Osteoblast (primary cell): ENCODE measurements at regions not wholly inside any gene's neighbourhood (a gene's known extent, or its start where the extent isn't known, plus 50 kb on each side); places are given as distances from the start of the nearest gene placed in this dataset.

Experiments
- DNase-seq: peaks from one replicate; pipeline ENCODE4 v3.0.0; 2011; ENCODE audit warnings: low spot score, mixed read lengths; ENCODE audit not compliant: insufficient read length; ENCODE audit errors: missing footprints
- H2AFZ ChIP-seq: 2 replicates; pipeline ENCODE4 v1.6.0; 2011; ENCODE audit warnings: mild to moderate bottlenecking, low read length
- H3K27ac ChIP-seq: 2 replicates; pipeline ENCODE4 v1.5.1; 2011; ENCODE audit warnings: mild to moderate bottlenecking, low read depth, low read length, moderate library complexity
- H3K27me3 ChIP-seq: 2 replicates; pipeline ENCODE4 v1.6.0; 2012; ENCODE audit warnings: mild to moderate bottlenecking, control low read depth, inconsistent platforms, low read length, moderate library complexity; ENCODE audit not compliant: insufficient read depth
- H3K36me3 ChIP-seq: 2 replicates; pipeline ENCODE4 v1.5.1; 2011; ENCODE audit warnings: mild to moderate bottlenecking, low read length, control low read depth, moderate library complexity; ENCODE audit not compliant: insufficient read depth
- H3K4me1 ChIP-seq: 2 replicates; pipeline ENCODE4 v1.5.1; 2011; ENCODE audit warnings: mild to moderate bottlenecking, low read length, control low read depth, moderate library complexity; ENCODE audit not compliant: insufficient read depth
- H3K4me2 ChIP-seq: 2 replicates; pipeline ENCODE4 v1.6.0; 2011; ENCODE audit warnings: mild to moderate bottlenecking, low read length; ENCODE audit not compliant: insufficient read depth
- H3K4me3 ChIP-seq: fragments of 200-600 bp; sonication (generic); 3 replicates; pipeline ENCODE4 v1.5.1; 2012; ENCODE audit warnings: mild to moderate bottlenecking, low read length, inconsistent platforms; ENCODE audit not compliant: insufficient read depth
- H3K79me2 ChIP-seq: 2 replicates; pipeline ENCODE4 v1.6.0; 2012; ENCODE audit warnings: mild to moderate bottlenecking, low read length, control low read depth, inconsistent platforms; ENCODE audit not compliant: insufficient read depth
- H3K9me3 ChIP-seq: 2 replicates; pipeline ENCODE4 v1.5.1; 2011; ENCODE audit warnings: low read depth, low read length, control low read depth
- H4K20me1 ChIP-seq: 2 replicates; pipeline ENCODE4 v1.6.0; 2012; ENCODE audit warnings: mild to moderate bottlenecking, low read length, control low read depth; ENCODE audit not compliant: insufficient read depth
- CTCF ChIP-seq: IDR thresholded peaks from 2 replicates; pipeline ENCODE4 v1.5.1; 2011; ENCODE audit warnings: mild to moderate bottlenecking, low read depth, low read length, moderate library complexity; ENCODE audit errors: extremely low read depth

DNA sequence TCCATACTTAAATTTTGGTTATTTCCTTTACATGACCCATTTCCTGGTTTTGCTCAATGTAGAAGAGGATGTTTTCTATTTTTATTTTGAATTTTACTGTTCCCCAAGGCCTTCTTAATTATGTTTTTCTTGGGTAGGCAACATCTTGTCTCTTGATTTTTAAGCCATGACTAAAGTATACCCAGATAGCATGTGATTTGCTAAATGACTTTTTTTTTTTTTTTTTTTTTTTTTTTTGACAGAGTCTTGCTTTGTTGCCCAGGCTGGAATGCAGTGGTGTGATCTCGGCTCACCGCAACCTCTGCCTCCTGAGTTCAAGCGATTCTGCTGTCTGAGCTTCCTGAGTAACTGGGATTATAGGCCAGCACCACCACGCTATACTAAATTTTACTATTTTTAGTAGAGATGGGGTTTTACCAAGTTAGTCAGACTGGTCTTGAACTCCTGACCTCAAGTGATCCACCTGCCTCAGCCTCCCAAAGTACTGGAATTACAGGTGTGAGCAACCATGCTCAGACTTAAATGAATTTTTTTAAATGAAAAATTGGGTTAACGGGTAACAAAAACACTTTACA, 198.6 kb upstream of the DAB2 start:
- H3K79me2 ChIP-seq, result no peaks in the 10 kb centered on the region

GRCh38 chr5:39622281-39622680, 197.5 kb upstream of the DAB2 start:
- Histone ChIP-seq H3K4me2 (no peak overlapping the region), H3K4me1 (peaks cover 6% of the 10 kb centered on the region), H3K4me3 (no peak overlapping the region), H3K9me3 (no peaks in the 10 kb centered on the region), H3K36me3 (no peaks in the 10 kb centered on the region), H3K27ac (no peak overlapping the region), H3K27me3 (peaks cover 8% of the 10 kb centered on the region), H3K79me2 (no peaks in the 10 kb centered on the region), H2AFZ (no peak overlapping the region), H4K20me1 (no peaks in the 10 kb centered on the region)
- TF ChIP-seq CTCF, result no peak
- no peak for DNase-seq

More for the DNA sequence above, 198.6 kb upstream of the DAB2 start:
- TF ChIP-seq CTCF, result no peak
- H3K4me1 ChIP-seq, result peaks cover 6% of the 10 kb centered on the region
- peaks cover 8% of the 10 kb centered on the region for H3K27me3 ChIP-seq
- H4K20me1 ChIP-seq, result no peaks in the 10 kb centered on the region
- H3K4me2 ChIP-seq, result no peak overlapping the region
- H3K9me3 ChIP-seq, result no peaks in the 10 kb centered on the region
- peak; percentile 83 for DNase-seq
- H3K4me3 ChIP-seq, result no peak overlapping the region
- H3K36me3 ChIP-seq, result no peaks in the 10 kb centered on the region
- peak overlapping the region; percentile 40 for H3K27ac ChIP-seq
- H2AFZ ChIP-seq, result no peak overlapping the region

GRCh38 chr5:39619168-39619818, 194.5 kb upstream of the DAB2 start:
- Histone ChIP-seq H3K4me2 (no peak overlapping the region), H4K20me1 (no peaks in the 10 kb centered on the region), H3K79me2 (no peaks in the 10 kb centered on the region), H3K4me1 (peaks cover 13% of the 10 kb centered on the region), H3K27ac (no peak overlapping the region), H2AFZ (no peak overlapping the region), H3K36me3 (no peaks in the 10 kb centered on the region), H3K9me3 (no peaks in the 10 kb centered on the region), H3K4me3 (no peak overlapping the region), H3K27me3 (peaks cover 8% of the 10 kb centered on the region)
- no peak for TF ChIP-seq CTCF
- no peak for DNase-seq

GRCh38 chr5:39618391-39618790, 193.6 kb upstream of the DAB2 start:
- no peaks in the 10 kb centered on the region for H3K36me3 ChIP-seq
- no peaks in the 10 kb centered on the region for H3K79me2 ChIP-seq
- no peaks in the 10 kb centered on the region for H4K20me1 ChIP-seq
- no peak overlapping the region for H2AFZ ChIP-seq
- no peak overlapping the region for H3K4me2 ChIP-seq
- TF ChIP-seq CTCF, result no peak
- no peaks in the 10 kb centered on the region for H3K9me3 ChIP-seq
- no peak overlapping the region for H3K4me3 ChIP-seq
- H3K27me3 ChIP-seq, result peaks cover 8% of the 10 kb centered on the region
- H3K4me1 ChIP-seq, result peaks cover 10% of the 10 kb centered on the region
- no peak overlapping the region for H3K27ac ChIP-seq
- DNase-seq, result no peak
